Heart right ventricle (tissue), 16 donors: ENCODE measurements at regions not wholly inside any gene's neighbourhood (a gene's known extent, or its start where the extent isn't known, plus 50 kb on each side); places are given as distances from the start of the nearest gene placed in this dataset.
"Not testable (repeated sequence)": the region's sequence is repeated elsewhere in the genome, so short reads cannot be mapped to it uniquely, and the experiment has no call there.

Experiments used
- ATAC-seq, 8 donors: fragments of 200-7000 bp; cut with Tn5 transposase; one replicate each; pipeline ENCODE4 v1.9.1; 2020; ENCODE audit warnings: mild to moderate bottlenecking in 8 of 8, moderate library complexity in 8 of 8, moderate number of reproducible peaks in 1 of 8
- DNase-seq, 2 donors: peaks; one replicate each; pipeline ENCODE4 v3.0.0-alpha.2; 2020
- H3K27ac ChIP-seq, 10 donors: fragments of 200-600 bp; sonication (generic) in 2 of 10; one replicate each; pipeline versions ENCODE4 v1.5.0 to v1.8.0; 2020 to 2022; ENCODE audit warnings: mild to moderate bottlenecking in 3 of 10
- H3K27me3 ChIP-seq, 7 donors: fragments of 200-600 bp; one replicate each; pipeline ENCODE4 v1.8.0; 2021 to 2022; ENCODE audit warnings: mild to moderate bottlenecking in 2 of 7
- H3K36me3 ChIP-seq, 9 donors: fragments of 200-600 bp; sonication (generic) in 1 of 9; one replicate each; pipeline versions ENCODE4 v1.5.0 to v1.8.0; 2020 to 2022; ENCODE audit warnings: mild to moderate bottlenecking in 2 of 9
- H3K4me1 ChIP-seq, 9 donors: fragments of 200-600 bp; sonication (generic) in 1 of 9; one replicate each; pipeline versions ENCODE4 v1.5.0 to v1.8.0; 2020 to 2022; ENCODE audit warnings: mild to moderate bottlenecking in 4 of 9
- H3K4me3 ChIP-seq, 10 donors: fragments of 200-600 bp; sonication (generic) in 2 of 10; one replicate each; pipeline versions ENCODE4 v1.5.0 to v1.8.0; 2020 to 2022; ENCODE audit warnings: mild to moderate bottlenecking in 7 of 10, moderate library complexity in 2 of 10
- H3K9me3 ChIP-seq, 11 donors: fragments of 200-600 bp in 10 of 11; sonication (generic) in 2 of 11; one replicate each; pipeline versions ENCODE4 v1.5.0 to v1.8.0; 2013 to 2022; ENCODE audit warnings: mild to moderate bottlenecking in 2 of 11, control low read depth in 1 of 11, moderate library complexity in 1 of 11
- CTCF ChIP-seq, 9 donors: fragments of 200-600 bp; sonication (generic) in 2 of 9; IDR thresholded peaks; one replicate each; pipeline versions ENCODE4 v1.5.0 to v1.8.0; 2021 to 2022; ENCODE audit warnings: antibody characterized with exemption in 9 of 9, mild to moderate bottlenecking in 5 of 9, moderate library complexity in 1 of 9
- WGBS, 2 donors: extraction: QIAGEN DNeasy Blood & Tissue Kit; methylation state at CpG; one replicate each; pipeline ENCODE4 v1.1.7; 2013; ENCODE audit warnings: inconsistent platforms in 1 of 2; 5-methylcytosine and 5-hydroxymethylcytosine counted together
- intact Hi-C, 10 donors: fragments of 100-400 bp; cut with DNase I; formaldehyde crosslinking; loops; one replicate each; pipeline versions ENCODE4 v1.11.1 to v1.14.2; 2022
- donor health status: Arrhythmogenic right ventricular cardiomyopathy.
- donor health status: ischemic (EF 13 %, LVEDD 7.1; RV severe dilation, severe dysfunction).
- donor health status: healthy with polysubstance abuse.
- donor health status: DM: no; HTN: yes; CAD: no.
- donor health status: DM: no; HTN: no; CAD: no.
- donor health status: ischemic (EF 25% LVEDD 6.9; RV normal size, moderate dysfunction).
- donor health status: ischemic (EF 25% LVEDD 5.7; RV mildly dilated, moderate dysfunction).
- donor health status: healthy.
- donor health status: DM: yes; HTN: yes; CAD: no.
- donor health status: Ischemic cardiomyopathy.
- donor health status: ischemic (EF 35%, LVEDD 5.7; RV mildly dilated, moderate dysfunction).
- donor health status: nonischemic (EF 11% LVEDD 7.7; RV severe dilation, severe dysfunction).
- donor health status: DM: yes; HTN: yes; CAD: no.
- donor health status: PGD.
- donor health status: ischemic (EF 29% LVEDD 5.4; RV normal size, mild dysfunction).
- donor health status: nonischemic (EF 23%, LVEDD 6.1; RV moderate dilation, normal function).

- Histone ChIP-seq H3K27ac (no peak overlapping the region), H3K9me3 (no peaks in the 10 kb centered on the region), H3K27me3 (peaks cover 0 to 10% (median 0%) of the 10 kb centered on the region in 7 donors), H3K4me3 (no peak overlapping the region), H3K4me1 (peaks cover 0 to 38% (median 0%) of the 10 kb centered on the region in 9 donors), H3K36me3 (no peaks in the 10 kb centered on the region)
- no peak for TF ChIP-seq CTCF (IDR thresholded peaks at IDR 0.05)
- DNase-seq (no peak), ATAC-seq (no peak)
- WGBS, 2 donors: 84 to 94% methylated on average over 8 of the region's 8 CpGs
- intact Hi-C loops: no loop called here
Measured at GRCh38 chr12:107375231-107375630, 281.9 kb upstream of the CRY1 start.

- no peak overlapping the region for H3K4me3 ChIP-seq
- no peak for DNase-seq
- peaks cover 0 to 8% (median 0%) of the 10 kb centered on the region in 7 donors for H3K27me3 ChIP-seq
- ATAC-seq: no peak
- no peak overlapping the region for H3K27ac ChIP-seq
- H3K4me1 ChIP-seq: peaks cover 0 to 22% (median 0%) of the 10 kb centered on the region in 9 donors
- H3K9me3 ChIP-seq: no peaks in the 10 kb centered on the region
- no peaks in the 10 kb centered on the region for H3K36me3 ChIP-seq
- TF ChIP-seq CTCF (IDR thresholded peaks at IDR 0.05): no peak
- 86 to 88% methylated on average over 6 of the region's 6 CpGs for WGBS, 2 donors
- intact Hi-C loops: no loop called here
Measured at GRCh38 chr12:107377596-107378385, 284.4 kb upstream of the CRY1 start.

GRCh38 chr12:107378609-107379008 lies 285.3 kb upstream of the CRY1 start:
- no peaks in the 10 kb centered on the region for H3K9me3 ChIP-seq
- DNase-seq (no peak), ATAC-seq (no peak)
- peaks cover 0 to 3% (median 0%) of the 10 kb centered on the region in 7 donors for H3K27me3 ChIP-seq
- TF ChIP-seq CTCF (IDR thresholded peaks at IDR 0.05): no peak
- intact Hi-C loops: no loop called here
- peaks cover 0 to 14% (median 0%) of the 10 kb centered on the region in 9 donors for H3K4me1 ChIP-seq
- 68 to 72% methylated on average over 4 of the region's 4 CpGs for WGBS, 2 donors
- no peaks in the 10 kb centered on the region for H3K36me3 ChIP-seq
- H3K27ac ChIP-seq: no peak overlapping the region
- no peak overlapping the region for H3K4me3 ChIP-seq

- H3K9me3 ChIP-seq, DNase-seq, H3K27ac ChIP-seq, H3K4me3 ChIP-seq, H3K36me3 ChIP-seq, H3K4me1 ChIP-seq, H3K27me3 ChIP-seq, ATAC-seq, intact Hi-C loops: not testable (repeated sequence)
- 74 to 76% methylated on average over 6 of the region's 6 CpGs for WGBS, 2 donors
Measured at GRCh38 chr12:107379142-107379851, 285.9 kb upstream of the CRY1 start.
